ENCODE measurements at regions not wholly inside any gene's neighbourhood (a gene's known extent, or its start where the extent isn't known, plus 50 kb on each side); places are given as distances from the start of the nearest gene placed in this dataset.
"Not testable (repeated sequence)": the region's sequence is repeated elsewhere in the genome, so short reads cannot be mapped to it uniquely, and the experiment has no call there.

DNA sequence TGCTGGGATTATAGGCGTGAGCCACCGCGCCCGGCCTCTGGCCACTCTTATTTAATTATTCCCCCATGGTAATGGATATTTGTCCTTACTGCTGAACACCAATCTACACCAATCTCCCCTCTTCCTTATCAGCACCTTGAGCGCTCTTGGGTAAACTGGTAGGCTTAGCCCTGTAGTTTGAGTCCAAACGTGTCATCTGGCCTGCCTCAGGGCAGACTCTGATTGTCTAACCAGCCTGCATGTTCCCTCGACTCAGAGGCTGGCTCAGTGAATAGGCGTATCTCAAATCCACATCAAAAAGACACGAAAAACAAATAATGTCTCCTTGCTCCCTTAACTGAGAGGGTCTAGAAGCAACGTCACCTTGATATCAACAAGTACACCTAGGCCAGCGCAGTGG lies 260.9 kb downstream of the TFAP2C start:
- no peak for DNase-seq

DNA sequence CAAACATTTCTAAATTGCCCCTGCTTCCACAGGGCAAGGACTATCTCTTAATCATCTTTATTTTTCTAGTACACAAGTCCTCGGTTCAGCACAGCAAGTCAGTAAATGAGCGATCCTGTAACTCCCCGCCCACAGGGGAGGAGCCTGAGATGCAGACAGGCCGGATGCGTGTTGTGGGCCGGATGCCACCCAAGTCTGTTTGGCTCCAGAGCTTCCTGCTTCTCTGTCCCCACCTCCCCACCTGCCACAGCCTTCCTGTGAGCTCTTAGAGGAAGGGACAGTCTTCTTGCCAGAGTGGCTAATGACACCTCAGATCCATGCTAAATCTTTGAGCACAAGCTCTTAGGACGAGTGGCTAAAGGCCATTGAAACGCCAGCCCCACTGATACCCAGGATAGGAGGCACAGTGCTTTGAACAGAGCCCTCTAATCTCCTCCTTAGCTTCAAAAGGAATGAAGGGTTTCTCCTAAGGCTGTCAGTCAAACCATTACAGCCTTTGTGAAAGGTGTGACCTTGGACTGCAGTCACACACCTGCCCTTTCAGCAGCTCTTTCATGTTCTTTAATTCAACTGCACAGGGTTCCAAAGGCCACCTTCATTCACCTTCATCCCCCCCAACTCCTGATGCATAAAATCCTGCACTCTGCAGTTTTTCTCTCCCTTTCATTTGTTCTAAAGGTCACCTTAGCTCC lies 264.3 kb downstream of the TFAP2C start:
- DNase-seq: no peak

DNA sequence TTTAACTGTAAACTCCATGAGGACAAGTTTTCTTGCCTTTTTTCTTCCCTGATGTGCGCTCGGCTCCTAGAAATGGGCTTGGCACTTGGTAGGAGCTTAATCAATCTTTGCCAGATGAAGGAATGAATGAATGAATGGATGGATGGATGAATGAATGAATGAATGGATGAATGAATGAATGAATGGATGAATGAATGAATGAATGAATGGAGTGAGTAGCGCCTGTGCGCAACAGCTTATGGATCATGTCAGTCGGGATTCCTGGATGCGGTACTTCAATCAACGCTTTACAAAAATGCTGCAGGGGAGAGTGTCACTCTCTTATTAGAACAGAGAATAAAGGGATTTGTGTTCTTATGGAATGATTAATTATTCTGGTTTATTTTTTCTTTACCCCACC lies 267.3 kb downstream of the TFAP2C start:
- DNase-seq: no peak

DNA sequence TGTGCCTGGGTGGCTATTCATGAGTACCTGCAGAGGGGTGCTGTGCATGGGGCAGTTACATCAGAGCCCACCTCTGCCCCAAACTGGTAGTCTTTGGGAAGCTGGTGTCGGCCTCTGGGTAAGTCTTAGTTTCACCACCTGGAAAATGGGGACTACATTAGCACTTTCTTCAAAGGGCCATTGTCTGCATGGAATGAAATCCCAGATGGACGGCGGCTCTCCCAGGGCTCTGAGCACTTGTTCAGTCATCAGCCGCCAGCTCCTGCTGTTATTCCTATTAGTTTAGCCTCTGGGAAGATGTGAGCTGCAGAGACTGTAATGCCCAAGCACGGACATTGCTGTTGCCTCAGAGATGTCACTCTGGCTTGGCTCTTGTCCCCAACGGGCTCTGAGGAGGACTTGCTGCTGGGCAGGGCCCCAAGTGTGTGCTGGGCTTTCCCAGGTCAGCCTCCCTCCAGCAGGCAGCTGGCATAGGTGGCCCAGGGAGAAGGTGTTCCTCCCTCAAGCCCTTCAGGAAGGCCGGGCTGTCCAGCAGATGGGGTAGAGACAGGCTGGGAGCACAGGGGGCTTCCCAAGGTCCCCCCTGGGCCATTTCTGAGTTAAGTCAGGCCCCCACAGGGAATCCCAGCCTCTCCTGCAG lies 268.3 kb downstream of the TFAP2C start:
- no peak for DNase-seq

DNA sequence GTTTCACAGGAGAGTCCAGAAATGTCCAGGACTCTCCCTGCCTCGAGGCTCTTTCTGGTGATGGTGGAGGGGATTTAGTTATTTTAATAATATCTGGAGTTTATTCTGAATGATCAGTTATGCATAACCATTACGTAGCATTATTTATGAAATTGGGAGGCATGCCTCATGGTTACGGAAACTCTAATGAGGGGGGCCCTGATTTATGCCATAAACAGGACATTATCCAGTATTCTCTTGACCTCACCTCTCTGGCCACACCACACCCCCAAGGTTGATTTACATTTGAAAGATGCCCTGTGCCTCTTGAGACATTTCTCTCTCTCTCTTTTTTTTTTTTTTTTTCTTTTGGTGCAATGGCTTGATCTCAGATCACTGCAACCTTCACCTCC lies 268.8 kb downstream of the TFAP2C start:
- no peak for DNase-seq

DNA sequence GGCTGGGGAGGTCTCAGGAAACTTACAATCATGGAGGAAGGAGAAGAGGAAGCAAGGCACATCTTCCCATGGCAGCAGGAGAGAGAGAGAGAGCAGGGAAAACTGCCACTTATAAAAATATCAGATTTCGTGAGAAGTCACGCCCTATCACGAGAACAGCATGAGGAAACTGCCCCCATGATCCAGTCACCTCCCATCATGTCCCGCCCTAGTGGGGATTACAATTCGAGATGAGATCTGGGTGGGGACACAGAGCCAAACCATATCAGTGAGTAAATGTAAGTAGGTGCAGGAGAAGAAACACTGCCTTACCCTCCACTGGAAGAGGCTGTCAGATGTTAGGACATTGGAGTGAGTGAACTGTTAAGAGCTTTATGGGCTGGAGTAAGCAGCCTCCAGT lies 270.4 kb downstream of the TFAP2C start:
- no peak for DNase-seq

DNA sequence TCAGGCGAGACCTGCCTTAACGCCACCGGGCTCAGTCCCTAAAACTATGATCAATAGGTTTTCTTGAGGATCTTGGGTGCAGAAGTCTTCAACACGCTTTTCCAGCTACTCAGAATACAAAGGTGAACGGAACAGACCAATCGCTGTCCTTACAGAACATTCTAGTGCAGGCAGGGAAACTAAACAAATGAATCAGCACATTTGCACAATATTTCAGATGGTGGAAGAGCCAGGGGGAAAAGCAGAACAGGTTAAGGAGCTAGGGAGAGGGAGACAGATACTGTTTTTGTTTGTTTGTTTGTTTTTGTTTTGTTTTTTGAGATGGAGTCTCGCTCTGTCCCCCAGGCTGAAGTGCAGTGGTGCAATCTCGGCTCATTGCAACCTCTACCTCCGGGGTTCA lies 271.1 kb downstream of the TFAP2C start:
- no peak for DNase-seq

DNA sequence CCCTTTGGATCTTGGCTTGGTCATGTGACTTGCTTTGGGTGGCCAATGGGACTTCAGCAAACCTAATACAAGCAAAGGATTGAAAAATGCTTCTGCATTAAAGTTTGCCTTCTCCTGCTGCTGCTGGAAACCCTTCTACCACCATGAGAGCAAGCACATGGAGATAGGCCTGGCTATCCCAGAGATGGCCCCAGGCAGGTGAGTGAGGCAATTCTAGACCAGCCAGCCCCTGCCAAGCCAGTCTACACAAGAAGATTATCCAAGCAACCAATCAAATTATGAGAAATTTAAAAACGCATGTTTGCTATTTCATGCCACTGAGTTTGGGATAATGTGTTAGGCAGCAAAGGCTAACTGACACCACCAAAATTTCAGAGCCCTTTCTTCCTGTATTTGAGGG lies 274.3 kb downstream of the TFAP2C start:
- no peak for DNase-seq

DNA sequence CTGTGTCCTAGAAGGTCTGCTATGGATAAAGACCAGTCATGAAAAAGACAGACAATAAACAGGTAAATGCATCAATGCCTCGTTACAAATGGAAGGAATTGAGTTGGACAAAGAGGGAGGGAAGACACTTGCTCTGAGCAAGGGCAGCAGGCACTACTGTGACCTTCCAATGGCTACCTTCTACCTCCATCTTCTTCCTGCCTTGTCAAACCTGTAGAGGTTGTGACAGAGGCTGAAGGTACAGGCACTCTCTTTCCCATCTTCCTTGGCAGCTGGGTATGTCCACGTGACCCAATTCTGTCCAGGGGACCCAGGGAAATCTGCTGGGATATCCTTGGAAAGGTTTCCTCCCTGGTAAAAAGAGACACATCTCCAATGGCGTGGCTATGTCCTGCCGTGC lies 274.8 kb downstream of the TFAP2C start:
- DNase-seq: no peak

DNA sequence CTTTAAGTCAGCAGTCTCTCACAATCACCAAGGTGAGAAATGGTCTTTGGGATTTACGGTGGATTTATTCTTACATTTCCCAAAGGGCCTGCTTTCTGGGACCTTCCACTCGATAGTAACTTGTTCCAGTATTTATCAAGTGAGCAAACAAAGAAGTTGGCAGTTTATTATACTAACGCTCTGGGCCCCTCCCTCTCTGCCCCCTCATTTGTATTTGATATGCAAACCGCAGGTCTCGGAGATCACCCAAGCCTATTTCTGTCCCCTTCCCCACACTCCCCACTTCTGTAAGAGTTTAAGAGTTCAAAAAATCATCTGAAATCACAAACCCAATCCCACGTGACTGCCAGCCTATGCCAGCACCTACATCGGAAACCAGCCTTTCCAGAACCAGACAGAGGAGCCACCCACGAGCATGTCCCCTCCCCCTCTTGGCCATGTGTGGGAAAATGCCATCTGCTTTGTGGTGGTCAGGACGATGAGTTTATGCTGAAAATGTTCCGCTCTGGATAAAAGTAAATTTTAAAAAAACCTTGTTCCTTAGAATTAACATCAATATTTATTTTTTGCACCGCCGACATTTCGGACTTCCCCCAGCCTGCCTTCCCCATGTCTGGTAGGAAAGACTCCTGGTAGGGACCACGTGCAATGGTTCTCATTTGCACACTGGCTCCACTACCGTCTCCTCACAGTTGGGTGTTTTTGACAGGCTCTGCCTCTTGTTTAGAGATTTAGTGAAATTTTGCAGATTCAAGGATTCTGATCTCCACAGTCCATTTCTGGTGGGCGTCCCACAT lies 281.0 kb downstream of the TFAP2C start:
- no peak for DNase-seq

DNA sequence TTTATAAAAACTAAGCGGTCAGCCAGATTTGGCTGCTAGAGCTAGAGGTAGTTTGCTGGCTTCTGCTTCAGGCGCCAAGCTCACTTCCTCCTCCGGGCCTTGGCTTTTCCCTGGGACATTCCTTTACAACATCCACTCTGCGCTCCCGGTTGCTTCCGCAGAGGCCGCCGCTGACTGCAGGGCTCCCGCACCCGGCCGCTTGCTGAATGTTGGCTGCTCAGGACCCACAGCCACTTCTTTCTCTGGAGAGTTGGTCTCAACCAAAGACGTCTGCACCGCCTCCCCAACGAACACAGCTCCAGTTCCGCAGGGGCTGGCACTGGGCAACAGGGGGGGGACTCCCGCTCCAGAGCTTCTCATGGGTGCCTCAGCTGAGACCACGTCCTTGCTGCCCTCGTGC lies 282.8 kb downstream of the TFAP2C start:
- no peak for DNase-seq

DNA sequence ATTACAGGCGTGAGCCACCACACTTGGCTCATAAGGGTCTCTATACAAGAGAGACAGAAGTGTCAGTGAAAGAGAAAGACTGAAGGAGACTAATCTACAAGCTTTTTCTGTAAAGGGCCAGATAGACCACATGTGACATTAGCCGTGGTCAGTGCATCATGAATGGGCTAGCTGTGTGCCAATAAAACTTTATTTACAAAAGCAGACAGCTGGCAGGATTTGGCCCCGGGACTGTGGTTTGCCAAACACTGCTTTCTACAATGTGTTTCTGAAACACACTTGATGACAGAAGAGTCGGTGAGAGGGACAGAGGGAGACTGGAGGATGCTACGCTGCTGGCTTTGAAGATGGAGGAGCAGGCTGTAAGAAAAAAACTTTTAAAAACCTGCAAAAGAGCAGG lies 285.4 kb downstream of the TFAP2C start:
- DNase-seq: no peak

DNA sequence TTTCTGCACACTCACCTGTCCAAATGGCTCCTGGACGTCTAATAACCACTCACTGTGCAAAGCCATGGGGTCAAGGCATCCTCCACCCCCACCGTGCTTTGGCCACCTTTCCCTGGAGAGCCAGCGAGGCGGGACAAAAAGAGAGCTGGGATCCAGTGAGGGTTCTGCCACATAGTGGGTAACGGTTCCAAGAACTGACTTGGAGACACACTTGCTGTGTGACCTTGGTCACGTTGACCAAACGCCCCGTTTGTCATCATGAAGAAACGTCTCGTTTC lies 287.2 kb downstream of the TFAP2C start:
- DNase-seq: no peak

DNA sequence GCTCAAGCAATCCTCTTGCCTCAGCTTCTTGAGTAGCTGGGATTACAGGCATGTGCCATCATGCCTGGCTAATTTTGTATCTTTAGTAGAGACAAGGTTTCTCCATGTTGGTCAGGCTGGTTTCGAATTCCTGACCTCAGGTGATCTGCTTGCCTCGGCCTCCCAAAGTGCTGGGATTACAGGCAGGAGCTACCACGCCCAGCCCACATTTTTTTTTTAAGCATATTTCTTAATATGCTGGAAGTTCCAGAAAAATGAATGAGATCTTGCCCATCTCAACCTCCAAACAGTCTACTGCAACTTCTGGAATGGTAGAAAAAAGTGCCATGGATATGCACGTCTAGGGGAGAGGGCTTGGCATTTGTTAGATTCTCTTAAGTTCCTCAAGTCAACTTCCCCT lies 290.9 kb downstream of the TFAP2C start:
- DNase-seq: not testable (repeated sequence)

DNA sequence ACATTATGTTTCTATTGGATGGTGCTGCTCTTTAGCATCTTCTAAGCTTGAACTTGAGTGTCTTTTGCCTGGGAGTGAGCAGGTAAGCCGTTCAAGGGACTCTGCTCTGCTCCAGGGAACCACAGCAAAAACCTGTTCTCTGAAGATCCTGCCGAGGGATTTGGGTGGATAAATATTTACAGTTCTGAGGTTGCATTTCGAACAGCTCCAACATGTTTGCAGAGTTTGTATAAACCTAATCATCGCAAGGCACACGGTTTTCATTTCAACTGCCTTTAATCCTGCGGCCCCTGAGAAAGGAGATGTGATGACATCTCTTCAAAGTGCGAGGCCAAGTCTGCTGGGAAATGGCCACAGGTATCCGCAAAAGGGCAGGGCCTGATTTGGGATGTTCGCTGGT lies 293.4 kb downstream of the TFAP2C start:
- DNase-seq: no peak

DNA sequence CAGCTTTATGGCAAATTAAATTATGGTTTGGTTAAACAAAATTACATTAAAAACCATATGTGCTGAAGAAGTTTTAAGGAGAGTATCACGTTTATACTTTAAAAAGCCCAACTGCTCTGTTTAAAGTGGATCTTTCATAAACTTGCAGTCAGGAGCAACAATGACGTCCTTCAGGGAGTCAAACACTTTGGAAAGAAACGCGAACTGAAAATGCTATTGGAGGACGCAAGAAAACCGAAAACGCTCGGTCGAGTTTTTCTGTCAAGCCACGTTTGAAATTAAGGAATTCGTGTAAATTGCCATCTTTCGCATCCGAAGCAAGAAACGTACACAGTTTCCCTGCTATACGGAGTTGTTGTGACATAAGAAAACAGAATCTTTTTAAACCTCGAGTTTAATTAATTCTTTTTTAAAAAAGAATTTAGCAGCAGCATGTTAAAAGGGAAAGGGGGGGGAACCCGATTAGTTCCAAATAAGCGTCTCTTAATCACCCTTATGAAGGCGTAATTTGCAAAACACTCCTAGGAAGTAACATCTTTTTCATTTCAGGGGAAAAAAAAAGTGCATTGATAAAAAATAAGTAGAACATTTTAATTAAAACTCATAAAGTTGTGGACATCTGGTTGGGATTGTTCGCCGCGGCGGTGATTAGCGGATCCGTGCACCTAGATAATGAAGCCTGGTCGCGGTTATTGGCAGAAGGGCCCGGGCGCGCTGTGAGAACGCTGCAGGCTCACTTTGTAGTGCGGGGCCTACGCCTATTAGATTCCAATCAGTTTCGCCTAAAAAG lies 295.4 kb downstream of the TFAP2C start:
- DNase-seq: no peak

DNA sequence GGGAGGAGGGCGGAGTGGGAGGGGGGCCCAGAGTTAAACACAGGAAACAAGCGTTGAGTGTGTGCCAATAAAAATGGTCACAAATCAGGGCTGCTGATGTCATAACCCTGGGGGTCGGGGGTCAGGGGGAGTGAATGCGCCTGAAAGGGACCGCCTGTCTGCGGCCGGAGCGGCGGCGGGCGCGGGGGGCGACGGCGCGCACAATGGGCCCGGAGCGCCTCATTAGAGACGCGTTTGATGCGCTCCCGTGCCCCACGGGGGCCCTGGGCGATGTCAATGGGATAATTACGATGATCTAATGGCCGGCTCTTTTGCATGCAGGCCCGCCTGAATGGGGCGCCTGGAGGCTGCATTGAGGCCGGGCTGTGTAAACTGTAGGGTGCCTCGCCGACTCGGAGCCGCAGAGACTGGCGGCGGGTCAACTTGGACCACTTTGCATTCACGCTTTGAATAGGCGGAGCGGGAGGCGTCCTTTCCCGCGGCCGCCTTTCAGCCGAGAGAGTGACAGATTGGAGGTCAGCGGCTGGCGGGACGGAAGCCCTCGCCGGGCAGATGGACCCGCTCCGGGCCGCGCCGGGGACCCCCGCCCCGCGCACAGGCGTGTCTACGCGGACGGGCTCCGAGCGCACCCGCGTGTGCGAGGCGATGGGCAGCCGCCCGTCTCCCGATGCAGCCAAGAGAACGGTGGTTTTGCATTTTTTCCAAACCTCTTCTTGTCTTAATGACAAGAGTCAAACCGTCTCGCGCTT lies 296.1 kb downstream of the TFAP2C start:
- DNase-seq: no peak

DNA sequence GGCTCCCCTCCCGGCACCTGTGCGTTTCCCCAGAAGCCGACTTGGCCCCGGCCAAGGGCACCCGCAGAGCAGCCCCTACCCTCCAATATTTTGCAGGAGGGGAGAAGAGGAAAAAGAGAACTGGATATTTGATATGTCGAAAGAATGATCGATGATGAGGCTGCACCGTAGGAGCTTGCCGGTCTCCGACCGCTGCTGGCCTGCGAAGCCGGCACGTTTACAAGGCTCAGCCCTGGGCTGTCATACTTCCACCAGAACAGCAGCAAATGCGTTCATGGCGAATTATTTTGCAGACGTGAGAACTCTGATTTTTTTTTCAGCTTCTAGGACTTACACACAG lies 296.7 kb downstream of the TFAP2C start:
- no peak for DNase-seq

DNA sequence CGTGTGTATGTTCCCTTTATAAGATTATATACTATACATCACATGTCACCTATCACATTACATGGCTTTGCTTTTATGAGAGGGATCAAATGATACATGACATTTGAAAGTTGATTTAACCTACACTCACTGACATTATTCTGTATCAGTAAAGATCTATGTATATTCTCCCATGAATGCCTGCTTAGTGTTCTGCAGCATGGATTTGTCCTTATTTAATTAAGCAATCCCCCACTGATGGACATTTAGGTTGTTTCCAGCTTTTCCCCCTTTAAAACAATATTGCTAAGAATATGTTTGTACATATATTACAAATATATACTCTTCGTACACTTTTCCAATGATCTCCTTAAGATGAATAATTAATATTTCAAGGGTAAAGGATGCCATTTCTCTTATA lies 297.4 kb downstream of the TFAP2C start:
- no peak for DNase-seq

DNA sequence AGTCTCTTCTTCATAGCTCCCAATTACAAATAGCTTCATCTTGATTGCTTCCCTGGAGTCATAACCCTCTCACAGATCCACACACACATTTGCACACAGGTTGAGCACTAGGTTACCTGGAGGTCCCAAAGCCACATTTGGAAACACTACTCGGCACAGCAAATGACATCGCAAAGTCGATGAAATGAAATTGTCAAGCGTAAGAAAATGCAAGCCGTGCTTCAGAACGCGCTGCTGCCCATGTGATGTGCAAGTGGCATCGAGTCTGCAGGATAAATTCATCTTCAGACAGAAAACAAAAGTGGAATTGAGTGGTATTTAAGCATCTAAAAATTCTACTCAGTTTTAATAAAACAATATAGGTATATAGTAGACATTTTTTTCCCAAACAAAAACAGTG lies 298.0 kb downstream of the TFAP2C start:
- DNase-seq: no peak

DNA sequence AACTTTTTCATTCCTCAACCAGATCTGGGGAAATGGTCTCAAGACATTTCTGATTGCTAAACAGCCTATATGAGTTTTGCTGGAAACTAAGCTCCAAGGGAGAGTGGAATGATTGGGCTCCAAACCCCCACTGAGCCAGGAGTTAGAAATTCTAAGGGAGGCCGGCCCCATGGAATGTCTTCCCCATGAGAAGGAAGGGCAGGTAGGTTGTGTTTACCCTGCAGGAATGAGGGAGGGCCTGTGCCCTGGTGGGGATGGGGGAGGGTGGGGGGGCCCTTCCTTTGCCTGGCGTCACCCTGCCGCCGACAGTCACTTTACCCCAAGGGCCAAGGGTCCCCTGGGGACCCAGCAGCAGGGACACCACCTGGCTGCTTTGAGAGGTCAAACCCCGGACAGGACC lies 298.9 kb downstream of the TFAP2C start:
- DNase-seq: no peak

DNA sequence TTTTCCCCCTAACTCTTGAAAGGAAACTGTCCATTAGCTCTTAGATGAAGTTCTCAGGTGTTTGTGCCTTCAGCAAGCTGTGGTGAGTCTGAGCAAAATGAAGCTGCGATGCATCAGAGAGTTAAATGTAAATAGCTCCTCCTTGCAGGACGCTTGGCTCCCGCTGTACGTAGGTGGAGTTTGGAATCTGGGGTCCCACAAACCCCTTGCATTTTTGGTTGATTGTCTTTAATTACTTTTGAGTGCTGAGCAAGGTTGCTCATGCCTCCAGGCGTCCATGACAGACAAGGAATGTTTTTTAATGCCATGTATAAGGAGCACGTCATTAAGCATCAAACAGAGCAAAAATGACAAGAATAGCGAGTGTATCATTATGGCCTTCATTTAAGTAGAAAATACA lies 300.5 kb downstream of the TFAP2C start:
- DNase-seq: no peak

DNA sequence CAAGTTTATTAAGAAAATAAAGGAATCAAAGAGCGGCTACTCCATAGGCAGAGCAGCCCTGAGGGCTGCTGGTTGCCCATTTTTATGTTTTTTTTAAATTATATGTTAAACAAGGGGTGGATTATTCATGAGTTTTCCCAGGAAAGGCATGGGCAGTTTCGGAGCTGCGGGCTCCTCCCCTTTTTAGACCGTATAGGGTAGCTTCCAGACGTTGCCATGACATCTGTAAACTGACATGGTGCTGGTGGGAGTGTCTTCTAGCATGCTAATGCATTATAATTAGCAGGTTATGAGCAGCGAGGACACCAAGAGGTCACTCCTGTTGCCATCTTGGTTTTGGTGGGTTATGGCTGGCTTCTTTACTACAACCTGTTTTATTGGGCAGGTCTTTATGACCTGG lies 301.8 kb downstream of the TFAP2C start:
- DNase-seq: no peak
